ENCODE measurements at regions not wholly inside any gene's neighbourhood (a gene's known extent, or its start where the extent isn't known, plus 50 kb on each side); places are given as distances from the start of the nearest gene placed in this dataset.
A peak's percentile ranks its signal among the peaks of the same experiment; 100 is the strongest.

GRCh38 chr17:71409137-71409536, 711.7 kb upstream of the SOX9 start:
- Histone ChIP-seq H3K14ac (replicated peaks; ENCODE audit: low read depth, low read length) (no peak overlapping the region), H3K56ac (ENCODE audit: extremely low read depth, insufficient read depth, low read length) (no peak overlapping the region; the same call in 1 of the 2 replicates), H3K23ac (ENCODE audit: low read depth, low read length) (no peak overlapping the region), H4K20me1 (ENCODE audit: insufficient read depth, low read length) (no peaks in the 10 kb centered on the region), H2BK20ac (ENCODE audit: low read depth, low read length) (no peak overlapping the region), H3K27me3 (ENCODE audit: control insufficient read depth, insufficient read depth, low read length) (no peaks in the 10 kb centered on the region), H4K8ac (ENCODE audit: low read depth in 2 of 2, low read length in 2 of 2) (no peak overlapping the region), H4K5ac (ENCODE audit: low read depth, low read length) (no peak overlapping the region), H3K9me3 (ENCODE audit: control insufficient read depth, insufficient read depth, low read length) (no peaks in the 10 kb centered on the region), H3K9me1 (ENCODE audit: insufficient read depth, low read length) (peaks cover 2% of the 10 kb centered on the region), H3K36me3 (ENCODE audit: control insufficient read depth, insufficient read depth, low read length) (no peaks in the 10 kb centered on the region), H2BK15ac (ENCODE audit: low read depth, low read length) (no peak overlapping the region), H2BK5ac (ENCODE audit: low read depth, low read length, poor library complexity, severe bottlenecking) (peak overlapping the region; percentile 50), H4K91ac (ENCODE audit: insufficient read depth, low read depth, low read length) (no peak overlapping the region), H3K4me3 (ENCODE audit: insufficient read depth, low read depth, low read length) (no peak overlapping the region), H3K79me1 (ENCODE audit: low read depth in 1 of 2, low read length in 2 of 2) (no peaks in the 10 kb centered on the region), H3K4me1 (ENCODE audit: control insufficient read depth, insufficient read depth, low read length) (peaks cover 15% of the 10 kb centered on the region), H3K18ac (ENCODE audit: low read depth, low read length) (no peak overlapping the region), H2AFZ (replicated peaks; ENCODE audit: low read length, poor library complexity) (no peak overlapping the region), H2BK120ac (ENCODE audit: low read depth, low read length) (no peak overlapping the region), H3K4me2 (ENCODE audit: low read depth, low read length) (no peak overlapping the region), H2AK5ac (ENCODE audit: low read depth, low read length) (no peak overlapping the region), H3K4ac (ENCODE audit: low read depth, low read length) (no peak overlapping the region), H3K27ac (ENCODE audit: insufficient read depth, low read length) (no peak overlapping the region), H2AK9ac (replicated peaks; ENCODE audit: low read depth, low read length, poor library complexity) (no peak overlapping the region), H3K9ac (ENCODE audit: low read depth, low read length) (no peak overlapping the region)
- WGBS, 2 experiments (ENCODE audit: extremely low coverage in 2 of 2, insufficient read length in 1 of 2) = no CpG with 5 or more reads among the region's 1 CpG
- CTCF ChIA-PET = interaction anchor here (0.6 to 1.3 kb wide), 2 partner anchors 10 to 514 kb away, joined by 6 to 9 read pairs; no protein-coding TSS in a partner anchor
- dilution Hi-C loops (cut with HindIII; ENCODE audit: low sequenced_read_pairs, unreplicated experiment) = no loop called here
- in situ Hi-C loops (cut with MboI; ENCODE audit: low sequenced_read_pairs) = no loop called here
- TF ChIP-seq NFE2L2 (IDR thresholded peaks at IDR 0.05; ENCODE audit: low read depth, low read length) (no peak), CEBPB (IDR thresholded peaks at IDR 0.05; ENCODE audit: low read depth, low read length) (no peak), MAFK (IDR thresholded peaks at IDR 0.05; ENCODE audit: low read depth, low read length) (no peak), MAZ (IDR thresholded peaks at IDR 0.05; ENCODE audit: borderline replicate concordance, low read depth, low read length) (no peak), MXI1 (IDR thresholded peaks at IDR 0.05; ENCODE audit: borderline replicate concordance, low read depth, low read length) (no peak), SMC3 (IDR thresholded peaks at IDR 0.05; ENCODE audit: low read depth, low read length) (no peak), POLR2A (IDR thresholded peaks at IDR 0.05; ENCODE audit: low read depth, low read length) (no peak), CHD1 (IDR thresholded peaks at IDR 0.05; ENCODE audit: low read depth, low read length) (no peak)
- POLR2A ChIA-PET (ENCODE audit: unreplicated experiment) = interaction anchor here (0.7 kb wide), 1 partner anchor 216 kb away, joined by 14 read pairs; no protein-coding TSS in a partner anchor
- intact Hi-C loops (cut with micrococcal nuclease) = no loop called here
- BruUV-seq (replicated peaks) = no TSS peak
- DNase-seq (no peak), ATAC-seq (ENCODE audit: low read depth) (no peak)

Measured in IMR-90 (cell line).